Mesothelial cell of epicardium (in vitro differentiated cells): ENCODE measurements at regions not wholly inside any gene's neighbourhood (a gene's known extent, or its start where the extent isn't known, plus 50 kb on each side); places are given as distances from the start of the nearest gene placed in this dataset.
"Not testable (repeated sequence)": the region's sequence is repeated elsewhere in the genome, so short reads cannot be mapped to it uniquely, and the experiment has no call there.

Experiments
- DNase-seq, 2 experiments: peaks; one replicate each; pipeline ENCODE4 v3.0.0; 2021; ENCODE audit warnings: low spot score in 2 of 2; ENCODE audit not compliant: unreplicated experiment in 2 of 2
- H3K27ac Mint-ChIP-seq: 2 replicates; pipeline ENCODE4 v1.8.0; 2021; ENCODE audit warnings: mixed read lengths
- H3K27me3 Mint-ChIP-seq: 2 replicates; pipeline ENCODE4 v1.8.0; 2021; ENCODE audit warnings: low read depth, mixed read lengths
- H3K36me3 Mint-ChIP-seq: 2 replicates; pipeline ENCODE4 v1.8.0; 2021; ENCODE audit warnings: mixed read lengths
- H3K4me1 Mint-ChIP-seq: 2 replicates; pipeline ENCODE4 v1.8.0; 2021; ENCODE audit warnings: mixed read lengths
- H3K4me3 Mint-ChIP-seq: 2 replicates; pipeline ENCODE4 v1.8.0; 2021; ENCODE audit warnings: mild to moderate bottlenecking, moderate library complexity, mixed read lengths
- H3K9me3 Mint-ChIP-seq: 2 replicates; pipeline ENCODE4 v1.8.0; 2021; ENCODE audit warnings: mixed read lengths
- CTCF ChIP-seq: fragments of 200-600 bp; sonication (generic); IDR thresholded peaks from one replicate; pipeline ENCODE4 v1.5.0; 2021; ENCODE audit warnings: antibody characterized with exemption; ENCODE audit not compliant: unreplicated experiment

- Mint-ChIP-seq H3K9me3 (no peaks in the 10 kb centered on the region), H3K4me3 (no peak overlapping the region), H3K27ac (no peak overlapping the region), H3K4me1 (no peaks in the 10 kb centered on the region), H3K36me3 (no peaks in the 10 kb centered on the region), H3K27me3 (peaks cover 3% of the 10 kb centered on the region)
- no peak for DNase-seq
- TF ChIP-seq CTCF, result peak; percentile 44
These were observed 175.4 kb downstream of the TBC1D2B start for GRCh38 chr15:77901921-77902750.

- H3K27ac Mint-ChIP-seq, result no peak overlapping the region
- H3K4me3 Mint-ChIP-seq, result no peak overlapping the region
- peaks cover 1% of the 10 kb centered on the region for H3K27me3 Mint-ChIP-seq
- H3K36me3 Mint-ChIP-seq, result no peaks in the 10 kb centered on the region
- no peaks in the 10 kb centered on the region for H3K9me3 Mint-ChIP-seq
- H3K4me1 Mint-ChIP-seq, result no peaks in the 10 kb centered on the region
- no peak for TF ChIP-seq CTCF
- DNase-seq, result no peak
These were observed 176.1 kb downstream of the TBC1D2B start for GRCh38 chr15:77901251-77901881.

GRCh38 chr15:77900331-77900963, 177.1 kb downstream of the TBC1D2B start:
- H3K36me3 Mint-ChIP-seq, H3K27ac Mint-ChIP-seq, H3K4me1 Mint-ChIP-seq, H3K27me3 Mint-ChIP-seq, H3K9me3 Mint-ChIP-seq, H3K4me3 Mint-ChIP-seq: not testable (repeated sequence)
- DNase-seq, result peak in 1 of 2 experiments; percentile 71

- not testable (repeated sequence) for H3K36me3 Mint-ChIP-seq, H3K27ac Mint-ChIP-seq, H3K9me3 Mint-ChIP-seq, H3K4me1 Mint-ChIP-seq, H3K4me3 Mint-ChIP-seq, DNase-seq, H3K27me3 Mint-ChIP-seq
These were observed 177.7 kb downstream of the TBC1D2B start for GRCh38 chr15:77899776-77900175.

GRCh38 chr15:77898811-77899730, 178.4 kb downstream of the TBC1D2B start:
- H3K27ac Mint-ChIP-seq, result no peak overlapping the region
- no peak for TF ChIP-seq CTCF
- DNase-seq, result no peak
- H3K27me3 Mint-ChIP-seq, result no peaks in the 10 kb centered on the region
- no peaks in the 10 kb centered on the region for H3K9me3 Mint-ChIP-seq
- H3K36me3 Mint-ChIP-seq, result no peaks in the 10 kb centered on the region
- no peak overlapping the region for H3K4me3 Mint-ChIP-seq
- H3K4me1 Mint-ChIP-seq, result no peaks in the 10 kb centered on the region

- no peak for TF ChIP-seq CTCF
- Mint-ChIP-seq H3K9me3 (no peaks in the 10 kb centered on the region), H3K4me1 (no peaks in the 10 kb centered on the region), H3K36me3 (no peaks in the 10 kb centered on the region), H3K27me3 (no peaks in the 10 kb centered on the region), H3K4me3 (no peak overlapping the region), H3K27ac (no peak overlapping the region)
- no peak for DNase-seq
These were observed 179.6 kb downstream of the TBC1D2B start for GRCh38 chr15:77897896-77898406.

- not testable (repeated sequence) for H3K36me3 Mint-ChIP-seq, H3K4me3 Mint-ChIP-seq, H3K4me1 Mint-ChIP-seq, H3K27me3 Mint-ChIP-seq, H3K27ac Mint-ChIP-seq, H3K9me3 Mint-ChIP-seq, DNase-seq
These were observed 180.2 kb downstream of the TBC1D2B start for GRCh38 chr15:77897113-77897895.
